PC-9 (cell line): ENCODE measurements at regions not wholly inside any gene's neighbourhood (a gene's known extent, or its start where the extent isn't known, plus 50 kb on each side); places are given as distances from the start of the nearest gene placed in this dataset.

Experiments used
- CTCF ChIP-seq: fragments of 200-600 bp; sonication (generic); conservative IDR thresholded peaks from 2 replicates; pipeline ENCODE4 v1.6.1; 2017; ENCODE audit warnings: mixed run types, antibody characterized with exemption, mild to moderate bottlenecking, moderate library complexity
- EZH2 ChIP-seq: fragments of 200-600 bp; sonication (generic); IDR thresholded peaks from 2 replicates; pipeline ENCODE4 v1.8.0; 2017; ENCODE audit warnings: antibody characterized with exemption, low read depth

DNA sequence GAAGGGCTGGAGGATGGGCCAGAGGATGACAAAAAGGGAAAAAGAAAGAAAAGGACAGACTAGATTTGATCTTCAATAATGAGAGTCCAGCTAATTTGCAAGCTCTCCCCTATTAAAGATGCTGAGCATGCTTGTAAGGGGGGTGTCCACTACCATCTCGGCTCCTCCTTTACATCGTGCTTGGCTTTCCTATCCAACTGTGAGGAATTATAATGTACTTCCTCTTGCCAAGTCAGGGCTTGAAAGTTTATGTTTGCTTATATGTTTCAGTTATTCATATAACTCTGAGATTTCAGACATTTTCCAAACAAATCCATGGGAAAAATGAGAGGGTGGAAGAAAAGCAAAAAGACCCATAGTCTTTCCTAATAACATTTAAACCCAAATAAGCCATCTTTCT is 387.1 kb downstream of the METTL15 start:
- TF ChIP-seq EZH2 = no peak
- no peak for TF ChIP-seq CTCF
